GM21717 (cell line): ENCODE measurements at regions not wholly inside any gene's neighbourhood (a gene's known extent, or its start where the extent isn't known, plus 50 kb on each side); places are given as distances from the start of the nearest gene placed in this dataset.
"Not testable (repeated sequence)": the region's sequence is repeated elsewhere in the genome, so short reads cannot be mapped to it uniquely, and the experiment has no call there.

ENCODE experiments used
- ATAC-seq: cut with Tn5 transposase; IDR thresholded peaks from one replicate; pipeline ENCODE4 v1.9.1; 2021; ENCODE audit warnings: mild to moderate bottlenecking, moderate library complexity; ENCODE audit not compliant: unreplicated experiment

DNA sequence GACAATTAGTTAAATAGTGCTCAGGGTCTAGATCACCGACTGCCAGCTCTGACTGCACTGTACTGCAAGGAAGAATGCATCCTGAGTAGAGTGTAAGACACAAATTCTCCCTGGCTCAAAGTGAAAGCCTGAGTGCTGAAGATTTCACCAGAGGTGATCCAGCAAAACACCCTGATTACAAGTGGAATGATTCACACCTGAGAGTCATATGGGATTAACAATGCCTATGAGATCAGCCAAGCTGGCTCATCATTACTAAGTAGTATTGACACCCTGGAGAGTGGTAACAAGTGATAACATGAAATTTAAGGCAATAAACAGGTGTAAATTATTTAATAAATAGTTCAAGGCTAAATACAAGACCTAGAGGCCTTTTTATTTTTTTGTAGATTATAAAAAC is 403.8 kb upstream of the PRR20A start:
- no peak for ATAC-seq

DNA sequence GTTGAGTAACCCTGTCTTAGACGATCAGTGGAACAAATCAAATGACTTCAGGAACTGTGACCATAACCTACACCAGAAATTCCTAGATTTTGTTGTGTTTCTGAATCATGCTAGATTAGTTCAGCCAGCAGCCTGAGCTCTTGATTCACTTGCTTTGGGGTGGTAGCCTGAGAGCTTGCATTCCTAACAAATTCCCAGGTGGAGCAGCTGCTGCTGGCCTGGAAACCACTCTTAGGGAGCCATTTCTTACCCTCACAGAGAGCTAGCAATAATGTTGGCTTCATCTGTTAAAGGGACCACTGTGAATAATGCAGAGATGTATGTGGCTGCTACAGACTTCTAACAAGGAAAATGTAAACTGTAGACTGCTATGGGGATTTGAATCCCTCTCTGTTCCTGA is 388.1 kb upstream of the PRR20A start:
- ATAC-seq = no peak

DNA sequence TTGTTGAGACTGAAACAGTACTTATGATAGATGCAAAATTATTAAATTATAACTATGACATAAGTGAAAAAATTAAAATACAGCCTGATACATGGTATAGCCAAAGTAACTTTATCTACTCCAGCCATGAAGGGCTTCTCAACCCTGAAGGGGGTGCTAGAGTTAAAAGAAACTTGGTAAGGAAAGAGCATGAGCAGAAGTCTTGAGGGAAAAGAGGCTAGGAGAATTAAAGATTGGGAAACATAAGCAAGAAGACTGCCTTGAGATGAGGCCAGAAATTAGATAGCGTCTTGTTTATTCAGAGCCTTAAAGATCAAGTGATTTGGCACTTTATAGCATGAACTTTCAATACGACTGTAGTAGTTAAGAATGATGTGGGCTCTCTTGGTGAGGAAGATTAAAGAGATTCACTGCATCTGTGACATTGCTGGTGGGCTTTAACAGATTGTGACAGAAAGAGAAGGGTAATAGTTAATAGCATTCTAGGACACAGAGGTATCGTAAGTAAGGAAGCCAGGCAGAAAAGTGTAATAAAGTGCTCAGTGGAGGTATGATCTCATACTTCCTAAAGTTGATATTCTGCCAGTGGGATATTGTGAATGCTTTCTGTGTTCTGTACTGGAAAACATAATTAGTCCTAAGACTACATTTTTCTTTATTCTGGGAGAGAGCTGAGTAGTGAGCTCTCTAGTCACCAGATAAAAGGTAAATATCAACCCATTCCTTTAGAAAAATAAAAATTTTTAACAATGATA is 385.4 kb upstream of the PRR20A start:
- no peak for ATAC-seq

DNA sequence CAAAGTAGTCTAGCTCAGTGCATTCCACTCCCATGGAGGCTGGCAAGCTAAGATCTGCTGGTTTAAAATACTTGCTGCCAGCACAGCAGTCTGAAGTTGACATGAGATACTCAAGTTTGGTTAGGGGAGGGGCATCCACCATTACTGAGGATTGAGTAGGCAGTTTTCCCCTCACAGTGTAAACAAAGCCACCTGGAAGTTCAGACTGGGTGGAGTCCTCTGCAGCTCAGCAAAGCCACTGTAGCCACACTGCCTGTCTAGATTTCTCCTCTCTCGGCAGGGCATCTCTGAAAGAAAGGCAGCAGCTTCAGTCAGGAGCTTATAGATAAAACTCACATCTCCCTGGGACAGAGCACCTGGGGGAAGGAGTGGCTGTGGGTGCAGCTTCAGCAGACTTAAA is 377.4 kb upstream of the PRR20A start:
- not testable (repeated sequence) for ATAC-seq

DNA sequence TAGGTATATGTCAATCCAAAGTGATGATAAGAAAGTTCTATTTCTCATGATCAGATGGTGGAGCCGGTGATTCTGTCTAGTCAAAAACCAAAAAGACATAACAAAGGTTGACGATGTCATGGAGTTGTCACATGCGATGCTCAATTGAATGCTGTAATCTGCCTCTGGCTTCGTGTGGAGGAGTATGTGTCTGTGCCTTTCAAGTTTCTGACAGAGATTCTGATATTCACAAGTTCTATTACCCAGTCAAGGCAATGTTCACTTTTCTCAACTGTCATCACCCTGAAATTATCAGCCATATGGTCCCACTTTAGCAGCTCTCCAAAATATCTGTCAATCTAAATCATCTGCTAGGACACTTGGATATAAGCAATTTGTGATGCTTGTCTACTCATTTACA is 367.6 kb upstream of the PRR20A start:
- no peak for ATAC-seq

DNA sequence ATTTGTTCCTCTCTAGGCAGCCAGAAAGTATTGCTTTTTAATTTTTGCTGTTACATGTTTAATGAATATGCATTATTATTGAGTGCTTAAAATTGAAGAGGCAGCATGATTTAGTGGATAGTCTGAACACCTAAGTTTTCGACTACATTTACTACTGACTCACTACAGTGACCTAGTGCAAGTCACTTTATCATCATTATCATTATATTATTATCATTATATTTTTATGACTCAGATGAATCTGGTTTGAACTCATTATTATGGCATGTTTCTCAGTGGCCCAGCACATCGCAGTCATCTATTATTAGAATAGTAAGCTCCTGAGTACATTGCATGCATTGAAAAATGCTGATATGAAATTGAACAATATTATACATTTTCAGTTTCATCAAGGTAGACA is 351.2 kb upstream of the PRR20A start:
- no peak for ATAC-seq

DNA sequence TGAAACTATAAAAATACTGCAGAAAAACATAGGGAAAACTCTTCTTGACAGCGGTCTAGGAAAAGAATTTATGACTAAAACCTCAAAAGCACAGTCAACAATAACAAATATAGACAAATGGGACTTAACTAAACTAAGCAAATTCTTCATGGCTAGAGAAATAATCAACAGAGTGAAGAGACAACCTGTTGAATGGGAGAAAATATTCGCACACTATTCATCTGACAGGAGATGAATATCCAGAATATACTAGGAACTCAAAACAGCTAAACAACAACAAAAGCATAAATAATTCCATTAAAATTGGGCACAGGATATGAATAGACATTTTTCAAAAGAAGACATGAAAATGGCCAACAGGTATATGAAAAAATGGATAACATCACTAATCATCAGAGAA is 303.6 kb upstream of the PRR20A start:
- no peak for ATAC-seq

DNA sequence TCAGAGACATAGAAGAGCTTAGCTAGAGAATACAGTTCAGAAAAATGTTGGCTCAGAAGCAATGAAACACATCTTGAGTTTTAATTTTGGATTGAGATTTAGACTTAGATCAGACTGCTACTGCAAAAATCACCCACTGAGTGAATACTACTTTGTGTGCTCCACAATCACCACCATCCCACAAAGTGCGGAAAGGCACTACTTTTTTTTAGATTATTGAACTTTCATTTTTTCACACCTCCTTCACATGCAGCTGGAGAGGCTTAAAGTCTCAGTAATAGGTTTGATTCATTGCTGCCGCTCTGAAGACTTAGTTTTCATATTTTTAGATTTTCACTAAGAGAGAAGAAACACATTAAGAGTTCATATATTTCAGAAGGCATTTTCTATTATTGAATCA is 289.9 kb upstream of the PRR20A start:
- no peak for ATAC-seq

DNA sequence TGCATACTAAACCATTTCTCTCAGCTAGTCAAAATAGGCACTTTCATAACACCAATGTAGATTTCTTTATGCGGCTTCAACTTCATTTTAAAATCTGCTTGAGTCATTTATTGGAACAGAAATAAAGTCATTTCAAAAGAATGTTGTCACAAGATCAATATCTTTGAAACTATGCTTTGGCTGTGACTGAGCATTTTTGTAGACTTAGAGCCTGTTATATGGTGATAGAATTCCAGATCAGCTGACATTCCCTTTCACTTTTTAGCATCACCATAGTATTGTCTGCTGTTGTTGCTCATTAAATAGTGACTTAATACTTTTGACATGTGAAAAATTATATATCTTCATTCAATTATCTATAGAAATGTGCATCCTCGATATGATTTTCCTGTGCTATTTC is 279.2 kb upstream of the PRR20A start:
- ATAC-seq = no peak

DNA sequence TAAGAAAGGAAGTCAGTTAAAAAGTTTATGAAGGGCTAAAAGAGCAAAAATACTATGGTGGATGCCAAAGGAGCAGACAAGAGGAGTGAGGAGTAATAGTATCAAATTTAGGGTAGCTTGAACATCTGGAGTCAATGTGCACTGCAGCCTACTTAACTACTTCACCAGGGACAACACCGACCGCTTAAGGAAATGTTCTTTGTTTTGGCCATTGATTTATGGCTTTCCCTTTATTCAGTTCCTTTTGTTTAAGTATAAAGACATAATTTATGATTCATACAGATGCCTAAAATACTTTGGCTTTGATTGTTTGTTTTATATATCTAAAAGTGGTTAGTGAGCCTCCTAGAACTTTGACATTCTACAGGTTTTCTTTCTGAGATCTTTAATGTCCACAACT is 276.3 kb upstream of the PRR20A start:
- no peak for ATAC-seq

DNA sequence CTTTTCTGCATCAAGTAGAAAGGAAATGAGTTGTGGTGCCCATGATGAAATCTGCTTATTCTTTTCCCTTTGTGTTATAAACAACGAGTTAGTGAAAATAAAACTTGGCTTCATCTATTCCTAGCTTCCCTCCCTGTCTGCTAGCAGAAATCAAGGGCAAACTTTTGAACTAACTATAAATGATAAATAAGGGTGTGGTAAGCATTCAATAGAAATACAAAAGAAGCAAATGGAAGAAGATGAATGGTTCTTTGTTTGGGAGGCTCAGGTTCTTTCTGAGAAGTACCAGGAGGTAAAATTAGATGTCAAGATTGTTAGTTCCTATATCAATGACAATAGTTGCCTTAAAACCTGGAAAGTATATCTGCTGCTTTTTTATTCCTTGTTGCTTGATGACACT is 275.3 kb upstream of the PRR20A start:
- ATAC-seq = no peak

DNA sequence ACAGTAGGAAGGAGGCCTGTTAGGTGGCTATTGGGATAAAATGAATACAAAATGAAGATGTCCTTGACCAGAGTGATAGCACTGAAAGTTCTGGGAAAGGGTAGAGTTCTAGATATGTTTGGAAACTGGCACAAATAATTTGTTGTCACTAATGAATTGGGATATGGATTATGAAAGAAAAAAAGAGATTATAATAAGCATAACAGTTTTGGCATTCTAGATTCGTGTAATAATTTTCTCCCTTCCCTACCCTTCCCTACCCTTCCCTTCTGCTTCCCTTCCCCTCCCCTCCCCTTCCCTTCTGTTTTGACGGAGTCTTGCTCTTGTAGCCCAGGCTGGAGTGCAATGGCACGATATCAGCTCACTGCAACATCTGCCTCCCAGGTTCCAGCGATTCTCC is 271.0 kb upstream of the PRR20A start:
- no peak for ATAC-seq

DNA sequence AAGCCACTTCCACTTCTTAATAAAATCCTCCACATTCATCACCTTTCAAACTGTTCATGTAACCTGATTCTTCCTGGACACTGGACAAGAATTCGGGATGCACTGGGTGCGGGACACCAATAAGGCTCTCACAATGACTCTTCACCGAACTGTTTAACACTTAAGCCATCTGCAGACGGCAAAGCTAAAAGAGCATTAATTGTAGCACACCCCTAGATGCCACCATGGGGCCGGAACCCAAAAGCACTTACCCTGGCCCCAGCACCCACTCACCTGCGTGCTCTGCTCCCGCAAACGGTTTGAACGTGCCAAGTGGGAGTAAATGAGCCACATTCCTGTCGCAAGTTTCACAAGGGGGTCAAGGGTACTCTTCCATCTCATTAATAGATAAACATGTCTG is 254.3 kb upstream of the PRR20A start:
- ATAC-seq = no peak

DNA sequence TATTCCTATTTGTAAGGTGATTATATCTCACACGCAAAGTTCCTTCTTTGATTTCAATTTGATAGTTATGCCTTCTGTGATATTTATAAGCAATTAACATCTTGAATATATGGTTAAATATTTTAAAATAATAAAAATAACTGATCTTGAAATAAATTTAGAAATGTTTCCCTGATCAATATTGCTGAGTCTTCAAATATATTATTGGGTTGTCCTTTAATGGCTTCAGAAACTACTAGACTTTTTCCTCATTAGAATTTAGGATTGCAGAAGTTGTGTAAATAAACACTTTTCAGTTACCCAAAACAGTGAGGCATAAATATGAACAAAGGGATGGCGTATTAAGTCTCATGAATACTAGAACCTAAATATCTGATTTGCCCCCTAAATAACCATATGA is 252.3 kb upstream of the PRR20A start:
- no peak for ATAC-seq

DNA sequence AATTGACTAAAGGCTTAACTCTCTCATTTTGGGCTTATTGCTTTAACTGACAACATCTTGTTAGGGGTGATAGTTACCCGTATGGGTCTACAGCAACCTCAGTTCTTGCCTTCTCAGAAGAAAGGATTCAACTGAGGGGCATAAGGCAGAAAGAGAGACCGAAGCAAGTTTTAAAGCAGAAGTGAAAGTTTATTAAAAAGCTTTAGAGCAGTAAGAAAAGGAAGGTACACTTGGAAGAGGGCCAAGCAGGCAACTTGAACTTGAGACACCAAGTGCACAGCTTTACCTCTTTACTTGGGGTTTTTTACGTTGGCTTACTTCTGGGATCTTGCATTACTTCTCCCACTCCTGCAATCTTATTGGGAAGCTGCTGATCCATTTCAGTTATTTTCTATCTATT is 246.9 kb upstream of the PRR20A start:
- no peak for ATAC-seq

DNA sequence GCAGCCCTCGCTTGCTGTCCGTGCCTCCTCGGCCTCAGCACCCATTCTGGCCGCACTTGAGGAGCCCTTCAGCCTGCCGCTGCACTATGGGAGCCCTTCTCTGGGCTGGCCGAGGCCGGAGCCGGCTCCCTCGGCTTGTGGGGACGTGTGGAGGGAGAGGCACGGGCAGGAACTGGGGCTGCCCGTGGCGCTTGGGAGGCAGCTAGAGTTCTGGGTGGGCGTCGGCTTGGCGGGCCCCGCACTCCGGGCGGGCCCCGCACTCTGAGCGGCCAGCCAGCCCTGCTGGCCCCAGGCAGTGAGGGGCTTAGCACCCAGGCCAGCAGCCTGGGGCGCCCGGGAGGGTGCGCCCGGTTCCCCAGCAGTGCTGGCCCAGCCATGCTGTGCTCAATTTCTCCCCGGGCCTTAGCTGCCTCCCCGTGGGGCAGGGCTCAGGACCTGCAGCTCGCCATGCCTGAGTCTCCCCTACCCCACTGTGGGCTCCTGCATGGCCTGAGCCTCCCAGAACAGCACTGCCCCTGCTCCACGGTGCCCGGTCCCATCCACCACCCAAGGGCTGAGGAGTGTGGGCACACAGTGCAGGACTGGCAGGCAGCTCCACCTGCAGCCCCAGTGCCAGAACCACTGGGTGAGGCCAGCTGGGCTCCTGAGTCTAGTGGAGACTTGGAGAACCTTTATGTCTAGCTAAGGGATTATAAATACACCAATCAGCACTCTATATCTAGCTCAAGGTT is 240.0 kb upstream of the PRR20A start:
- no peak for ATAC-seq

DNA sequence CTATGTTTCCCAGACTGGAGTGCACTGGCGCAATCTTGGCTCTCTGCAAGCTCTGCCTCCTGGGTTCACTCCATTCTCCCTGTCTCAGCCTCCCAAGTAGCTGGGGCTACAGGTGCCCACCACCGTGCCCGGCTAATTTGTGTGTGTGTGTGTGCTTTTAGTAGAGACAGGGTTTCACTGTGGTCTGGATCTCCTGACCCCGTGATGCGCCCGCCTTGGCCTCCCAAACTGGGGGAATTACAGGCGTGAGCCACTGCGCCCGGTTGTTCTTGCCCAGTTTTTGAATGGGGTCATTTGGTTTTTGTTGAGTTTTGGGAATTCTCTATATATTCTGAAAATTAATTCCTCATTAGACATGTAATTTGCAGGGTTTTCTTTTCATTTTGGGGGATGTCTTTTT is 238.4 kb upstream of the PRR20A start:
- no peak for ATAC-seq

DNA sequence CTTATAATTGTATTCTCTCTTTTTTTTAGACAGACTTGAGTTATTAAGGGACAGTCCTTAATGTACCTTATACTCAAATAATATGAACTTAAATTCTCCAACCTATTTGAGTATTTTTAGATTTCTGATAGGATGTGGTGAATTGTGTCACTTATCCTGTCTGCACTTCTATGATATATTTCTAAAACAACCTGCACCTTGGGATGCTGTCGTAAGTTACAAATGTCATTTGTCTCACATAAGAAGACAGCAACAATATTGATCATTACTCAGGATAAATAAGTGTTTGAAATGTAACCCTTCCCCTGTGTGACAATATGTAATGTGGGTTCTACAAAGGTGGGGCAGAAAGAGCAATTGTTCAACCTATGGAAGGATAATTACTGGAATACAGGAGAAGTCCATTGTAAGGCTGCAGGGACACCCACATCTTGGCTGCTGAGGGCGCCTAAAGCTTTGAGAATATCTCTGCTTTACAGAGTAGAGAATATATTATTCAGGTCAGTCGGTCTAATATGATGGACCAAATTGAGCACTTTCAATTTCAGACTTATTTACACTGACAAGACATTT is 236.9 kb upstream of the PRR20A start:
- ATAC-seq = no peak

DNA sequence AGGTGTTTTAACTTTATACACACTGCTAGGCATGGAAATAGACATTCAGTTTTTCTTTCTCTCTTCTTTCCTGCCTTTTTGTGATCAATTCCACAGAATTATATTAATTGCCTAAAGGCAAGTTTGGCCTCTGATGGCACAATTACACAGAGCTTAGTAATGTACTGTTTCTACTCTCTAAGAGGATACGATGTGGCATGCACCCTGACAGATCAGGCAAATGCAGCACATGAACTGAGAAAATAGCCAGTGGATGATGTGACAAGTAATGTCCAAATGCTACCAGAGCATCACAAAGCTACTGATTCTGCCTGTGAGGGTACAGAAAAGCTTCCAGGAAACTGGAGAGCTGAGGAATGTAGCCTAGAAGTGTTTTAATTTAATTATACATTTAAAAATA is 233.8 kb upstream of the PRR20A start:
- no peak for ATAC-seq

DNA sequence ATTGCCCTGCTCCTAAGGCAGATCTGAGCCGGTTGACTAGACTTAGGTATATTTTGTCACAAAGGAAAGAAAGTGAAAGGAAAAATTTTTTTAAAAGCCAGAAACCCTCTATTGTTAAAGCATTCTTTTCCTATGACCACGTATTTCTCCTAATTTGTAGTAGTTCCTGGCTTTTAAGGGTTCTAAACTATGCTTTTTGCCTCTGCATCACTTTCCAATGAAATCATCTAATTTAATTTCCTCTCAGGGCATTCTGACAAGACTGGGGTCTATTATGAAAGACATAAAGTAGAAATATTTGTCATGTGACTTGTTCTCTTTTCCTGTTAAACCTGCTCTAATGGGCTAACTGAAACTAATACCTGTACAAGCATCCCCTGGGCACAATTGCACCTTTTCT is 233.0 kb upstream of the PRR20A start:
- ATAC-seq = no peak

DNA sequence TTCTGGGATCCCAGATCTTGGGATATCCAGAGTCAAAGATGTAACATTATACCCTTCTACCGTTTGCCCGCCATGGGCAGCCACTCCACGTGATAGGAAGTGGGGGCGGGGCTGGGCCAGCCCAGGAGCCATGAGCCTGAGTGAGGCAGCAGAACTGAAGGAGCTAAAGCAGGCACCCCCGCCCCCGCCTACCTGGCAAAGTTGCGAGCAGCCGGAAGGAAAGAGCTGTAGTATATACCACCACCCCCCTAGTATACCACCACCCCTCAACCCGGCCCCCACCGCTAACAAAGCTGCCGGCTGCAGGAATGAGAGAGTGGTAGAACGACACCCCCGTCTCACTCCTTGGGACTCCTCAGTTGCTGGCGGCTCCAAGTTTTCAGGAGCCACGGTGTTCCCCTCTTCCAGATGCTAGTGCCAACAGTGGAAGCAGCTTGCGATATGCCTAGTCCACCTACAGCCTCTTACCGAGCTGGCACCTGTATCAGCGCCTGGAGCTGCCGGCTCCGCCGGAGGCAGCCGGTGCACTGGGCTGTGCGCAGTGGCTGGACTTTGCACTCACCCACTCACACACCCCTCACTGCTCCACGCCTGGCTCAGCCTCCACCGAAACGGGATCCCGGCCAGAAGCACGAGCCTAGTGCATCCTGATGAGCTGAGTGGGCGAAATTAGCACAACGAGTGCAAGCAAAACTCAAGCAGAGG is 230.7 kb upstream of the PRR20A start:
- ATAC-seq = no peak

DNA sequence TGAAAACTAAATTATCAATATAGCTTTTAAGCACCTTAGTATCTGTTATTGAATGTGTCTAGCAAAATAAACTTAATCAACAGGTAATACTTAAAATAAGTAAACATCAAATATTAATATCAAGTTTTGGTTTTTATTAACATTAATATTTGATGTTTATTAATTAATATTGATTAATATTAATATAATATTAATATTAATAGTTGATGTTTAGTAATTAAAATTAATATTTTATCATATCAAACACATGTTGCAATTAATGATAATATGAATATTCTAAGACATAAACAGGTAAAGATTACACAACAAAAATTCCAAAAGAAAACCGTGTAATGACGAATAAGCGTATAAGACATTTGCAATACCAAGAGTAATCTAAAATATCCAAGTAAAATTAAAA is 222.8 kb upstream of the PRR20A start:
- ATAC-seq = no peak
